ENCODE measurements at regions not wholly inside any gene's neighbourhood (a gene's known extent, or its start where the extent isn't known, plus 50 kb on each side); places are given as distances from the start of the nearest gene placed in this dataset.

DNA sequence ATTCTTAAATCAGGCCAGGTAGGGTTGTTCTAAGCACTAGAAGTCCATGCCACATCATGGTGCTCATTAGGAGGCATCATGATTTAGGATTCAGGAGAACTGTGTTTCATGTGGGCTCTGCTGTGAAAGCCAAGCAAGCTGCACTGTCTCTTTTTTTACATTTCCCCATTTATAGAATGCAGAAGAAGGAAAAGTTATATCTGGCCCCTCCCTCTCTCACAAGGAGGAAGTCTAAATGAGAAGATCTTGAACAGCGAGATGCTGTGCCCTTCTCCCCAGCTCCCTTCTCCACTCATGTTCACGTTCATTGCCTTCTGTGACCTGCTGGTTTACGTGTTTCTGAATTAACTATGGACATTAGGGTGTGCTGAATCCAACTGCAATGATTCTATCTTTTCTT, 178.5 kb upstream of the RASGRP1 start:
- TF ChIP-seq, protein P1, sequence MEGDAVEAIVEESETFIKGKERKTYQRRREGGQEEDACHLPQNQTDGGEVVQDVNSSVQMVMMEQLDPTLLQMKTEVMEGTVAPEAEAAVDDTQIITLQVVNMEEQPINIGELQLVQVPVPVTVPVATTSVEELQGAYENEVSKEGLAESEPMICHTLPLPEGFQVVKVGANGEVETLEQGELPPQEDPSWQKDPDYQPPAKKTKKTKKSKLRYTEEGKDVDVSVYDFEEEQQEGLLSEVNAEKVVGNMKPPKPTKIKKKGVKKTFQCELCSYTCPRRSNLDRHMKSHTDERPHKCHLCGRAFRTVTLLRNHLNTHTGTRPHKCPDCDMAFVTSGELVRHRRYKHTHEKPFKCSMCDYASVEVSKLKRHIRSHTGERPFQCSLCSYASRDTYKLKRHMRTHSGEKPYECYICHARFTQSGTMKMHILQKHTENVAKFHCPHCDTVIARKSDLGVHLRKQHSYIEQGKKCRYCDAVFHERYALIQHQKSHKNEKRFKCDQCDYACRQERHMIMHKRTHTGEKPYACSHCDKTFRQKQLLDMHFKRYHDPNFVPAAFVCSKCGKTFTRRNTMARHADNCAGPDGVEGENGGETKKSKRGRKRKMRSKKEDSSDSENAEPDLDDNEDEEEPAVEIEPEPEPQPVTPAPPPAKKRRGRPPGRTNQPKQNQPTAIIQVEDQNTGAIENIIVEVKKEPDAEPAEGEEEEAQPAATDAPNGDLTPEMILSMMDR (IDR thresholded peaks at IDR 0.05) = no peak
- TF ChIP-seq EP300 (IDR thresholded peaks at IDR 0.05) = no peak
- TF ChIP-seq POLR2AphosphoS5 (IDR thresholded peaks at IDR 0.05) = no peak
- TF ChIP-seq POLR2A (IDR thresholded peaks at IDR 0.05) = no peak
